ENCODE measurements at regions not wholly inside any gene's neighbourhood (a gene's known extent, or its start where the extent isn't known, plus 50 kb on each side); places are given as distances from the start of the nearest gene placed in this dataset.

DNA sequence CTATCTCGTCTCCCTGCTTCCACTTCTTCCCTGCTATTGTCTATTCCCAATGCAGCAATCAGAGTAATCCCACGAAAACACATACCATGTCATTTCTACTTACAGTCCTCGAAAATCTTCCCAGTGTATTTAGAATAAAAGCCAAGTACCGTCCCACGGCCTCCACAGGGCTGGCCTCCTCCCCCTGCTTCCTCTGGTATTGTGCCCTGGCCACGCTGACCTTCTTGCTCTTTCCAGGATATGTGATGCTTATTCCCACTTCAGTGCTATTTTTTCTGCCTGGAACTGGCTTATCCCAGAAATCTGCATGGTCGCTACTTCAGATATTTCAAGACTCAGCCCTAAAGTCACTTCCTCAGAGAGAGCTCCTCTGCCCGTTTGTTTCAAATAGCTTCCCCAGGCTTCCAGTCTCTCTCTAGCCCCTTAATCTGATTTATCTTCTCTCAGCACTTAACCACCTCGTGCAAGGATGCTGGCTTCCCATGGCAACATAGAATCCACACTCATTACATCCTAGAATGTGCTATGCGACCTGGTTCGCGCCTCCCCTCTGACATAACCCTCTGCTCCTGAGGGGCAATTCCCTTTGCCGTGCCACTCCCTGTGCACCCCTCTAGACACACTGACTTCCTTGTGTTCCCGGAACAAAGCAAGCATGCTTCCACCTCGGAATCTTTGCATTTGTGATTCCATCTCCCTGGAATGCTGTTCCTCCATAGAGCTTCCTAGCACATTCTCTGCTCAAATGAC is 365.9 kb downstream of the ZSWIM6 start:
- TF ChIP-seq, protein P1, sequence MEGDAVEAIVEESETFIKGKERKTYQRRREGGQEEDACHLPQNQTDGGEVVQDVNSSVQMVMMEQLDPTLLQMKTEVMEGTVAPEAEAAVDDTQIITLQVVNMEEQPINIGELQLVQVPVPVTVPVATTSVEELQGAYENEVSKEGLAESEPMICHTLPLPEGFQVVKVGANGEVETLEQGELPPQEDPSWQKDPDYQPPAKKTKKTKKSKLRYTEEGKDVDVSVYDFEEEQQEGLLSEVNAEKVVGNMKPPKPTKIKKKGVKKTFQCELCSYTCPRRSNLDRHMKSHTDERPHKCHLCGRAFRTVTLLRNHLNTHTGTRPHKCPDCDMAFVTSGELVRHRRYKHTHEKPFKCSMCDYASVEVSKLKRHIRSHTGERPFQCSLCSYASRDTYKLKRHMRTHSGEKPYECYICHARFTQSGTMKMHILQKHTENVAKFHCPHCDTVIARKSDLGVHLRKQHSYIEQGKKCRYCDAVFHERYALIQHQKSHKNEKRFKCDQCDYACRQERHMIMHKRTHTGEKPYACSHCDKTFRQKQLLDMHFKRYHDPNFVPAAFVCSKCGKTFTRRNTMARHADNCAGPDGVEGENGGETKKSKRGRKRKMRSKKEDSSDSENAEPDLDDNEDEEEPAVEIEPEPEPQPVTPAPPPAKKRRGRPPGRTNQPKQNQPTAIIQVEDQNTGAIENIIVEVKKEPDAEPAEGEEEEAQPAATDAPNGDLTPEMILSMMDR (conservative IDR thresholded peaks at IDR 0.05), result no peak
- TF ChIP-seq EZH2 (IDR thresholded peaks at IDR 0.05; ENCODE audit: low read depth), result no peak
